ENCODE measurements at regions not wholly inside any gene's neighbourhood (a gene's known extent, or its start where the extent isn't known, plus 50 kb on each side); places are given as distances from the start of the nearest gene placed in this dataset.

- DNase-seq (ENCODE audit: extremely low read depth in 1 of 4, low spot score in 3 of 4) (no peak), ATAC-seq (no peak), FAIRE-seq (no peak)
- Histone ChIP-seq H3K36me3 (ENCODE audit: control insufficient read depth, insufficient read depth, low read length) (no peaks in the 10 kb centered on the region), H2AFZ (ENCODE audit: low read depth, low read length) (no peak overlapping the region), H3K79me2 (ENCODE audit: control insufficient read depth, insufficient read depth, low read length) (no peaks in the 10 kb centered on the region), H3K27ac (ENCODE audit: extremely low read depth, low read depth, low read length) (no peak overlapping the region), H3K4me1 (replicated peaks in 1 of 2; ENCODE audit: control insufficient read depth in 2 of 2, insufficient read depth in 2 of 2, low read length in 2 of 2) (no peaks in the 10 kb centered on the region), H3K9ac (ENCODE audit: insufficient read depth in 1 of 2, low read depth in 2 of 2, low read length in 2 of 2) (no peak overlapping the region), H3K4me3 (no peak overlapping the region), H3K9me1 (ENCODE audit: control insufficient read depth, insufficient read depth, low read length) (no peaks in the 10 kb centered on the region), H3K4me2 (ENCODE audit: insufficient read depth, low read length) (no peak overlapping the region), H3K27me3 (ENCODE audit: control insufficient read depth in 2 of 2, insufficient read depth in 2 of 2, low read length in 2 of 2) (no peaks in the 10 kb centered on the region), H3K9me3 (replicated peaks; ENCODE audit: control insufficient read depth, insufficient read depth, low read depth, low read length) (no peaks in the 10 kb centered on the region), H4K20me1 (replicated peaks; ENCODE audit: control insufficient read depth, insufficient read depth, low read length) (no peaks in the 10 kb centered on the region)
- CTCF ChIA-PET (ENCODE audit: low intra/inter-chr PET ratio): no interaction called here
- no TSS peak for BruUV-seq (replicated peaks)
- in situ Hi-C loops (cut with MboI) (no loop called here), intact Hi-C loops (cut with micrococcal nuclease) (no loop called here)
- TF ChIP-seq FOXK1 (CRISPR knock-in tag; IDR thresholded peaks at IDR 0.05; ENCODE audit: borderline replicate concordance): no peak
- TF ChIP-seq FUS (optimal IDR thresholded peaks at IDR 0.05; ENCODE audit: low read depth, low read length): no peak
- TF ChIP-seq ZNF347 (CRISPR knock-in tag; IDR thresholded peaks at IDR 0.05; ENCODE audit: low read depth): no peak
- no peak for TF ChIP-seq NR2C2 (CRISPR knock-in tag; IDR thresholded peaks at IDR 0.05)
- TF ChIP-seq NR2C2 (tag; IDR thresholded peaks at IDR 0.05): no peak
- no peak for TF ChIP-seq CGGBP1 (CRISPR knock-in tag; IDR thresholded peaks at IDR 0.05)
- no peak for TF ChIP-seq NFE2L1 (tag; IDR thresholded peaks at IDR 0.05; ENCODE audit: borderline replicate concordance, low read depth)
- no peak for TF ChIP-seq NFRKB (IDR thresholded peaks at IDR 0.05; ENCODE audit: low read depth)
- TF ChIP-seq STAG1 (CRISPR knock-in tag; IDR thresholded peaks at IDR 0.05; ENCODE audit: borderline replicate concordance): no peak
- no peak for TF ChIP-seq ZNF77 (CRISPR knock-in tag; IDR thresholded peaks at IDR 0.05)
- TF ChIP-seq SRSF7 (optimal IDR thresholded peaks at IDR 0.05; ENCODE audit: low read depth, low read length): no peak
- TF ChIP-seq ERF (CRISPR knock-in tag; IDR thresholded peaks at IDR 0.05): no peak
- no peak for TF ChIP-seq RFX7 (CRISPR knock-in tag; IDR thresholded peaks at IDR 0.05)
- TF ChIP-seq NR2C1 (IDR thresholded peaks at IDR 0.05): no peak
- no peak for TF ChIP-seq NR2C1 (tag; IDR thresholded peaks at IDR 0.05)
- no peak for TF ChIP-seq THAP7 (CRISPR knock-in tag; IDR thresholded peaks at IDR 0.05)
- no peak for TF ChIP-seq MCM7 (IDR thresholded peaks at IDR 0.05)
- TF ChIP-seq SAFB (IDR thresholded peaks at IDR 0.05; ENCODE audit: borderline replicate concordance, low read depth, low read length): no peak
- no peak for TF ChIP-seq TCF3 (CRISPR knock-in tag; IDR thresholded peaks at IDR 0.05)
- POLR2A ChIA-PET: no interaction called here
- WGBS (ENCODE audit: insufficient coverage, low coverage, missing lambda C conversion rate): 0% methylated on average over 2 of the region's 4 CpGs
Measured at GRCh38 chr18:51561821-51562220, 364.3 kb upstream of the MEX3C start.

Data from K562 (cell line).